Right lobe of liver (tissue), 4 donors: ENCODE measurements at regions not wholly inside any gene's neighbourhood (a gene's known extent, or its start where the extent isn't known, plus 50 kb on each side); places are given as distances from the start of the nearest gene placed in this dataset.

Experiments
- POLR2A ChIP-seq: fragments of 450-650 bp; IDR thresholded peaks from one replicate; pipeline ENCODE4 v1.6.1; 2017; ENCODE audit warnings: antibody characterized with exemption, mild to moderate bottlenecking
- TF ChIP-seq, protein P1 (sequence below), 4 donors: fragments of 200-600 bp in 3 of 4; fragments of 450-650 bp in 1 of 4; IDR thresholded peaks; one replicate each; pipeline versions ENCODE4 v1.5.1 to v1.8.0; 2016 to 2022; ENCODE audit warnings: antibody characterized with exemption in 4 of 4, mild to moderate bottlenecking in 2 of 4
- donor health status: DM: no; HTN: no; CAD: no.
- donor health status: DM: no; HTN: no; CAD: no.
- donor health status: DM: no; HTN: yes; CAD: no.

DNA sequence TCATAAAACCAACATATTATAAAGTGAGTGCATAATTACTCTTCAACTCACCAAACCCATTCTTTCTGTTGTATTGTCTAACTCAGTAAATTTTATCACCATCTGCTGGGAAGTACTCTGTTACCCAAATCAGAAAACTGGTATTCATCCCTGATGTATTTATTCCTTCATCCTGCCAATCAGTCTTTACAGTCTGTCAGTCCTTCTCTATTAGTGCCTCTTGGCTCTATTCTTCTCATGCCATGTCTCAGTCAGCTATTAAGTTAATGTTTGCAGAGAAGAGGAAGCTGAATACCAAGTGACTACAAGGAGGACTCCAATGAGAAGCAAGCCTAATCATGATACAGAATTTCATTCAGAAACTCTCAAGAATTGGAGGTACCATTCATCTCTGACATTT lies 631.2 kb downstream of the CPS1 start:
- TF ChIP-seq POLR2A: no peak
- TF ChIP-seq, protein P1, sequence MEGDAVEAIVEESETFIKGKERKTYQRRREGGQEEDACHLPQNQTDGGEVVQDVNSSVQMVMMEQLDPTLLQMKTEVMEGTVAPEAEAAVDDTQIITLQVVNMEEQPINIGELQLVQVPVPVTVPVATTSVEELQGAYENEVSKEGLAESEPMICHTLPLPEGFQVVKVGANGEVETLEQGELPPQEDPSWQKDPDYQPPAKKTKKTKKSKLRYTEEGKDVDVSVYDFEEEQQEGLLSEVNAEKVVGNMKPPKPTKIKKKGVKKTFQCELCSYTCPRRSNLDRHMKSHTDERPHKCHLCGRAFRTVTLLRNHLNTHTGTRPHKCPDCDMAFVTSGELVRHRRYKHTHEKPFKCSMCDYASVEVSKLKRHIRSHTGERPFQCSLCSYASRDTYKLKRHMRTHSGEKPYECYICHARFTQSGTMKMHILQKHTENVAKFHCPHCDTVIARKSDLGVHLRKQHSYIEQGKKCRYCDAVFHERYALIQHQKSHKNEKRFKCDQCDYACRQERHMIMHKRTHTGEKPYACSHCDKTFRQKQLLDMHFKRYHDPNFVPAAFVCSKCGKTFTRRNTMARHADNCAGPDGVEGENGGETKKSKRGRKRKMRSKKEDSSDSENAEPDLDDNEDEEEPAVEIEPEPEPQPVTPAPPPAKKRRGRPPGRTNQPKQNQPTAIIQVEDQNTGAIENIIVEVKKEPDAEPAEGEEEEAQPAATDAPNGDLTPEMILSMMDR (IDR thresholded peaks at IDR 0.05): no peak
